GM12801 (cell line): ENCODE measurements at regions not wholly inside any gene's neighbourhood (a gene's known extent, or its start where the extent isn't known, plus 50 kb on each side); places are given as distances from the start of the nearest gene placed in this dataset.

Source experiments
- CTCF ChIP-seq: IDR thresholded peaks from one replicate; pipeline ENCODE4 v1.5.1; 2011; ENCODE audit warnings: control low read depth; ENCODE audit not compliant: insufficient read length; ENCODE audit errors: extremely low read depth

GRCh38 chr16:65224994-65225393, 103.1 kb upstream of the CDH11 start:
- no peak for TF ChIP-seq CTCF

- TF ChIP-seq CTCF = no peak
Measured at GRCh38 chr16:65224471-65224870, 102.6 kb upstream of the CDH11 start.

- TF ChIP-seq CTCF = no peak
Measured at GRCh38 chr16:65223335-65223734, 101.5 kb upstream of the CDH11 start.

GRCh38 chr16:65222536-65222935, 100.7 kb upstream of the CDH11 start:
- TF ChIP-seq CTCF = no peak

GRCh38 chr16:65222049-65222448, 100.2 kb upstream of the CDH11 start:
- TF ChIP-seq CTCF = no peak

GRCh38 chr16:65219786-65220185, 97.9 kb upstream of the CDH11 start:
- TF ChIP-seq CTCF = no peak

GRCh38 chr16:65218348-65218747, 96.5 kb upstream of the CDH11 start:
- TF ChIP-seq CTCF = no peak
